Stimulated activated CD4-positive, alpha-beta T cell treated with anti-CD3 and anti-CD28 coated beads, Interleukin-15, amount 100 ng/mL, for 48 hours (primary cell): ENCODE measurements at regions not wholly inside any gene's neighbourhood (a gene's known extent, or its start where the extent isn't known, plus 50 kb on each side); places are given as distances from the start of the nearest gene placed in this dataset.
"Not testable (repeated sequence)": the region's sequence is repeated elsewhere in the genome, so short reads cannot be mapped to it uniquely, and the experiment has no call there.

Experiments used
- DNase-seq, 2 donors: peaks; one replicate each; pipeline ENCODE4 v3.0.0-alpha.2; 2020; ENCODE audit warnings: low read depth in 2 of 2

DNA sequence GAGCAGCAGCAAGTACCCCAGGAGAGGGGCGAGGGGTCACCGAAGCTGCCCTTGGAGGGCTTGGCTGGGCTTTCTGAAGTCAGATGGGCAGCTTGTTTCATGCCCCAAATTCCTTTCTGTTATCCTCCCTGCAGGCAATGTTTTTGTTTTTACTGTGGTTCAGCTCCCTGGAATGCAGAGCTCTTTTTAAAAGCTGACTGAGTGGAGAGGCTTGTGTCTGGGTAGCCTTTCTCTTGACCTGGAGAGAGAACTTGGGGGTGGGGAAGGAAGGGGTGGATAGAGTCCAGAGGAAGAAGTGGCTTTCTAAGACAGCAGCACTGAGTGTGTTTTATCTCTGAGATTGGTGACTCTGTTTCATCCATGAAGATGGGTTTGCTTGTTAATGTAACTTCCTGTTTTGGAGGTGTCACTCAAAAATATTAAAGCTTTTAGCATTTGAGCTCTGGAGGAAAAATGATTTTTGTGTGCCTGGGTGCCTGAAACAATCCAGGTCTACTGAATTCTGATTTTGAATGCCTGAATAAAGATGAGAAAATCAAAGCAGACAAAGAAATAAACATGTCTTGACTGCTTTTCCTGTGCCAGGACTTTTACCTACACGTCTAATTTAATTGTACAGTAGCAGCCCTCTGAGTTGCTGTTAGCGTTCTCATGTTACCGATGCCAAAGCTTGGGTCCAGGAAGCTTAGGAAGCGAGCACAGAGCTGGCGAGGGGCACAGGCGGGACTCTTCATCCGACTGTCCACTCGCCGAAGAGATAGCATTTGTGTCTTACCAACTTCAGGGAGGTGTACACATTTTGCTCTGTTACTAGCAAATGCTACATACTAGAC lies 78.2 kb upstream of the EEF1E1 start:
- no peak for DNase-seq

DNA sequence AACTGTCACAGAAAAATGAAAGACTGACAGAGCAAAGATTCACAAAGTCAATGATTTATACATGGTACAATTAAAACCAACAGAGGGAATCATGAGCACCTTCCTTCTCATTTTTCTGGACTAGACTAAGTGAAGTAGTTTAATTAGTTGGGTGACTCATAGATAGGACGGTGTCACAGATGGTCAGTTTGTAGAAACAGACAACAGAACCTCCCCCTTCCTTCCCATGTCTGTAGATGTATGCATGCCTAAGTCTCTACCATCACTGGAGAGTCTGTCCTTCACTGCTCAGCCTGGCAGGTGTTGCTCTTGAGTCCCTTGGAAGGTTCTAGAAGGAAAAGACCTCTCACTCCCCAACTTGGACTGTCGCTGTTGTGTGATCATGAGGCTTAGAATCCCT lies 75.4 kb upstream of the EEF1E1 start:
- DNase-seq, result no peak

DNA sequence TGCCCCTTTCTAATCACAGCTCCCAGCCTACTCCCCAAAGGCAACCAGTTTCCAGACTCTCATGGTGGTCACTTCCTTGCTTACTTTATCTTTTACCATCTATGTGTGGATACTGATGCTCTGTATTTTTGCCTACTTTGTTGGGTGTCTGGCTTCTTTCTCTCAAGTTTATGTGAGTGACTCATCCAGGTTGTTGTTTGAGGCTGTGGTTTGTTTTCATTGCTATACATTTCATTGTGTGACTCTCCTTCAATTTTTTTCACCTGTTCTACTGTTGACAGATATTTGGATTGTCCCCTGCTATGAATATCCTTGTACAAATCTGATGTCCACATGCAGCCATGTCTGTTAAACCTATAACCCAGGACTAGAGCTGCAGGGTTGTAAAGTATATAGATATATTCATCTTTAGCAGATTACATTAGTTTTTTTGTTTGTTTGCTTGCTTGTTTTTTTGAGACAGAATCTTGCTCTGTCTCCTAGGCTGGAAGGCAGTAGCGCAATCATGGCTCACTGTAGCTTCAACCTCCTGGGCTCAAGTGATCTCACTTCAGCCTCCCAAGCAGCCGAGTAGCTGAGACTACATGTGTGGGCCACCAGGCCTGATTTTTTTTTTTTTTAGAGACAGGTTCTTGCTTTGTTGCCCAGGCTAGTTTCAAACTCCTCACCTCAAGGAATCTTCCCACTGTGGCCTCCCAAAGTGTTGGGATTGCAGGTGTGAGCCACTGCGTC lies 72.9 kb upstream of the EEF1E1 start:
- DNase-seq, result no peak

DNA sequence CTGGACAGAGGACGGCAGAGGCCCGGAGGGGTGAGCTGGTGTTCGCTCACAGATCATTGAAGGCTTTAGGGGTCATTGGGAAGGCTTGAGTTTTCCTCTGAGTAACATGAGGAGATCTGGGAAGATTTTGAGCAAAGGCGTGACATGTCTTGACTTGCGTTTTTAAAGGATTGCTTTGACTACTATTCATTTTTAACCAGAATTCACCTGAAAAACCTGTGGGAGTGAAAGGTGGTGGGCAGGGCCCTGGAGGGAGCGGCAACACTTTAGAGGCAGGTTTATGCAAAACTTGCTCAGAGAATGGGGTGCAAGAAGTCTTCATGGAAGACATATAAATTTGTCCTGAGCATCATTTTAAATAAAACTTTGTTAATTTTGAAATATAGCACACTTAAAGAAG lies 72.2 kb upstream of the EEF1E1 start:
- no peak for DNase-seq

DNA sequence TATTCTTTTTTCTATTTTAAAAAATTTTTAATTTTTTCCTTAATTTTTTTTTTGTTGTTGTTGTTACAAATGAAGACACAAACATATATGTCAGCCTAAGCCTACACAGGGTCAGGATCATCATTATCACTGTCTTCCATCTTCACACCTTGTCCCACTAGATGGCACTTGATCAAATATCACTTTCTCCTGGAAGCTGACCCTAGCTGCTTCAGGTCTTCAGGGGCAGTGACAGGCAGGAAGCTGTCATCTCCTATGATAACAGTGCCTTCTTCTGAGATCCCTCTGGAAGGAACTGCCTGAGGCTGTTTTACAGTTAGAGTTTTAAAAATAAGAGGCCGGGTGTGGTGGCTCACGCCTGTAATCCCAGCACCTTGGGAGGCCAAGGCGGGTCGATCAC lies 70.2 kb upstream of the EEF1E1 start:
- DNase-seq, result no peak

DNA sequence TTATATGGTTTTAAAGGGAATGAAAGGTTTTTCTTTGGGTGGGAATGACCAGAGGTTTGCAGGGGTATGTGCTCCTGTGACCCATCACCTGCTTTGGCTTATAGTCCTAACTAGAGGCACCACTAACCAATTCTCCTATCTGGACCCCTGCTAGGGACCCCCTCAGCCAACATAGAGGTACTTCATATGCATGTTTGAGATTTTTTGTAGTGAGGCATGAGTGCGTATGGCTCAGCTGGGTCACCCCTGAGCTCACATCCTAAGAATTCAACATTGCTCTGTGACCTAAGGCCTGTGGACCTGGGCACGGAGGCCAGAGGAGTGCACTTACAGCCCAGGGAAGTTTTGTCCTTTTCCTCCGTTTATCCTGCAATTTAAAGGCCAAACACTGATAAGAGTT lies 68.4 kb upstream of the EEF1E1 start:
- no peak for DNase-seq

DNA sequence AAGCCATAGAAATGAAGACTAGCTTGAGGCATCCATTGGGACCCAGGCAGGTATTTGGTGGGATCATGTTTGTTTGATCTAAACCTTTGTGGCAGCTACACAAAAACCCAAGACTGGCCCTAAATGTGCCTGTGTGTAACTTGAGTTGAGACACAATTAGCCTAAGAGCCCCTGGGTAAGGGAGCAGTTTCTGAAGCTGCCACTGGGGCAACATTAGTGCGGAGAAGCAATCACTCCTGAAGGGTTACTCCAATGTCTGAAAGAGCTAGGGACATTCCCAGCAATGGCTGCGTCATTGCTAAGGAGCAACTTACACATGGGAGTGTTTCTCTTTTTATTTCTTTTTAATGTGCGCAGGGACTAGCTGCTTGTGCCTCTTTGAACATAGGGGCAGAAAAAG lies 67.9 kb upstream of the EEF1E1 start:
- no peak for DNase-seq

DNA sequence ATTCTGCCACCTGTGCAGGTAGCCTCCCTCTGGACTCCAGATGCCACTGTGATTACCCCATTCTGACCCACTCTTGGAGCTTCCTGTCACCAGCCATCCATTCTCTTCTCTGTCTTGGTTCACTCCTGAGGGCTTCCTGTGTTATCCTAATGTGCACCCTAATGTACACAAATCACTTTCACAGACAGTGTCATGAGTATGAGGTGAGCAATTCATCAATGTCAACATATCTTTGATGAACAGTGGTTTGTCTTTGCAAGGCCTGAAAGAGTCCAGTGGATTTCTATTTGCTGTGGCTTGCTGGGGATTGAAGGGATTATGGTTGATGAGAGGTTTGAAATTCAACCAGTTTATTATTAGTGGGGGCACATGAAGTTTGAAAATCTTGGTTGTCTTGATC lies 63.8 kb upstream of the EEF1E1 start:
- no peak for DNase-seq

DNA sequence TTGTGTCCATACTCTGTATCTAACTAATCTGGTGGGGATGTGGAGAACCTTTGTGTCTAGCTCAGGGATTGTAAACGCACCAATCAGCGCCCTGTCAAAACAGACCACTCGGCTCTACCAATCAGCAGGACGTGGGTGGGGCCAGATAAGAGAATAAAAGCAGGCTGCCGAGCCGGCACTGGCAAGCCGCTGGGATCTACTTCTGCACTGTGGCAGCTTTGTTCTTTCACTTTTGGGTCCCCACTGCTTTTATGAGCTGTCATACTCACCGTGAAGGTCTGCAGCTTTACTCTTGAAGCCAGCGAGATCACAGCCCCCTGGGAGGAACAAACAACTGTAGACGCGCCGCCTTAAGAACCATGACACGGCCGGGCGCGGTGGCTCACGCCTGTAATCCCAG lies 62.7 kb upstream of the EEF1E1 start:
- not testable (repeated sequence) for DNase-seq

DNA sequence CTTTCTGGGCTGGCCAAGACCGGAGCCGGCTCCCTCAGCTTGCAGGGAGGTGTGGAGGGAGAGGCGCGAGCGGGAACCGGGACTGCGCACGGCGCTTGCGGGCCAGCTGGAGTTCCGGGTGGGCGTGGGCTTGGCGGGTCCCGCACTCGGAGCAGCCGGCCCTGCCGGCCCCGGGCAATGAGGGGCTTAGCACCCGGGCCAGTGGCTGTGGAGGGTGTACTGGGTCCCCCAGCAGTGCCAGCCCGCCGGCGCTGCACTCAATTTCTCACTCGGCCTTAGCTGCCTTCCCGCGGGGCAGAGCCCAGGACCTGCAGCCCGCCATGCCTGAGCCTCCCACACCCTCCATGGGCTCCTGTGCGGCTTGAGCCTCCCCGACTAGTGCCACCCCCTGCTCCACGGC lies 61.9 kb upstream of the EEF1E1 start:
- not testable (repeated sequence) for DNase-seq

DNA sequence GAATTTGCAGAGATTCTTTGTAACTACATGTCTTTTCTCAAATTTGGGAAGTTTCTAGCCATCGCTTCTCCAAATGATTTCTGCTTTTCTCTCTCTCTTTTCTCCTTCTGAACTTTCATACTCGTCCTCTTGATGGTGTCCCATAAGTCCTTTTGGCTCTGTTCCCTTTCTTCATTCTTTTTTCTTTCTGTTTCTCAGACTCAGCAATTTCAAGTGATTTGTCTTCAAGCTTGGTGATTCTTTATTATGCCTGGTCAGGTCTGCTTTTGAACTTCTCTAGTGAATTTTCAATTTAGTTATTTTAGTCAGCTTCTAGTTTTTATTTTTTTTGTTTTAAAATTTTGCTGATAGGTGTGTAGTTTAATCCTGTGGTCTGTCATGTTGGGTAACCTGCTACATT lies 57.6 kb upstream of the EEF1E1 start:
- no peak for DNase-seq

DNA sequence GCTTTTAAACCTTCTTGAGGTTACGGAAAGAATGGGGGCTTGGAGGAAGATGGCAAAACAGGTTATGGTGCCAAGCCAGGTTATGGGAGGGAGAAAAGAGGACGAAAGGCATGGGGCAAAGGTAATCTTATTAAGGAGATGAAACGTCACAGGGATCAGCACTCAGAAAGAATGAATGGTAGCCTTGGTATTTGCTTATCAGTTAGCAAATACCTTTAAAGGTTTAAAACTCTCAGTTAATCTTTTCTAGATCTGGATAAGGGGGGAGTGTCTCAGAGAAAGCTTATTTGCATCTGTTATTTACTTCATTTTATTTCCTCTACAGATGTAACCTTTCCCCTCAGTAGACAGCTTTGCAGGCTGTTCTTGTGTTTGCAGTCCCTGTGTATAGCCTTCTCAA lies 55.5 kb upstream of the EEF1E1 start:
- DNase-seq, result no peak

DNA sequence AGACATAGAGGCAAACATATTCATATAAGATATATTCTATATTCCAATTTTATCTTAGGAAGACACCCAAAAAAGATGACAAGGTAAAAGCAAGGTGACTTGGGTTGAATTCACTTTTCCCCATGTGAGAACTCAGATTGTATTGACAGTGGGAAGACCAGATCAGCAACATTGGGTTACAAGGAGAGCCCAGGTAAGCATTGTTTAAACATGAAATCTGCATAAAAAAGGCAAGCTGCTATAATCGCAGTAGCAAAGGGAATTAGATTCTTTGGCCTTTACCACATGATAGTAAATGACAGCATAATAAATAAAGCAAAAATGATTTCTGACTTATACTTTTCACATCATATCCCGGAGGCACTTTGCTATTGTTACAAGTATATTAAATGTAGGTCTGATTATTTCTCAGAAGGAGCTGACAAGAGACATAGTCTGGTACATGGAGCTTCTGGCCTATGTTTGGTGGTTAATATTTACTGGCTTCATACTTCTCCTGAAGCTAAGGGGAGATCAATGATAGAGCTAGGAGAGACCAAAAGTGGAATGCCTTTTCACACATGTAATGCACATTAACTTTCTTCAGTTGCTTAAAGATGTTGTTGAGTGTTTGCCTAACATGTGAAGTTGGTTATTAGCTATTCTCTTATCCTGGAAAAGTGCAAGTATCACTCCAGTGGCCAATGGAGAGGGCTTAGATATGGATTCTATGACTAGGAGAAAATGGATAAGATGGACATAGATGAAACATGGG lies 53.1 kb upstream of the EEF1E1 start:
- DNase-seq, result no peak
